Stomach (tissue), 8 donors: ENCODE measurements at regions not wholly inside any gene's neighbourhood (a gene's known extent, or its start where the extent isn't known, plus 50 kb on each side); places are given as distances from the start of the nearest gene placed in this dataset.

Experiments used
- DNase-seq, 2 donors: peaks; one replicate each; pipeline versions ENCODE4 v3.0.0 to v3.0.0-alpha.2; 2013 to 2019
- H3K27ac ChIP-seq, 5 donors: fragments of 200-600 bp in 4 of 5; sonication (generic) in 4 of 5; one replicate each; pipeline ENCODE4 v1.5.1; 2013 to 2019; ENCODE audit warnings: mild to moderate bottlenecking in 1 of 5, moderate library complexity in 1 of 5
- H3K27me3 ChIP-seq, 3 donors: fragments of 200-600 bp; sonication (generic); one replicate each; pipeline ENCODE4 v1.5.1; 2017 to 2019; ENCODE audit warnings: mixed run types in 1 of 3
- H3K36me3 ChIP-seq, 4 donors: fragments of 200-600 bp; sonication (generic); 1 replicate in 3 of 4; 2 replicates in 1 of 4; pipeline ENCODE4 v1.5.1; 2016 to 2019
- H3K4me1 ChIP-seq, 4 donors: fragments of 200-600 bp; sonication (generic); one replicate each; pipeline ENCODE4 v1.5.1; 2016 to 2019
- H3K4me3 ChIP-seq, 4 donors: fragments of 200-600 bp; sonication (generic) in 3 of 4; one replicate each; pipeline ENCODE4 v1.5.1; 2016 to 2019; ENCODE audit warnings: mild to moderate bottlenecking in 1 of 4
- H3K9me3 ChIP-seq, 4 donors: fragments of 200-600 bp; sonication (generic); one replicate each; pipeline ENCODE4 v1.5.1; 2016 to 2019
- EP300 ChIP-seq: sonication (generic); formaldehyde crosslinking; IDR thresholded peaks from one replicate; pipeline ENCODE4 v1.6.1; 2017; ENCODE audit warnings: antibody characterized with exemption
- POLR2A ChIP-seq, 4 donors: fragments of 450-650 bp; IDR thresholded peaks; one replicate each; pipeline ENCODE4 v1.6.1; 2016; ENCODE audit warnings: antibody characterized with exemption in 4 of 4, control low read depth in 2 of 4, mild to moderate bottlenecking in 1 of 4, moderate library complexity in 1 of 4
- POLR2AphosphoS5 ChIP-seq, 3 donors: sonication (generic); formaldehyde crosslinking; IDR thresholded peaks; one replicate each; pipeline ENCODE4 v1.6.1; 2016; ENCODE audit warnings: antibody characterized with exemption in 3 of 3
- WGBS, 5 donors: extraction: QIAGEN DNeasy Blood & Tissue Kit in 3 of 5; methylation state at CpG; one replicate each; pipeline versions ENCODE4 v1.1.5 to v1.1.7; 2013 to 2018; 5-methylcytosine and 5-hydroxymethylcytosine counted together
- intact Hi-C: fragments of 100-400 bp; cut with DNase I; formaldehyde crosslinking; loops from one replicate; pipeline ENCODE4 v1.15.1; 2023; ENCODE audit warnings: low total_unique reads
- TF ChIP-seq, protein P1 (sequence below), 7 experiments: fragments of 450-650 bp in 4 of 7; fragments of 200-600 bp in 3 of 7; sonication (generic) in 3 of 7; IDR thresholded peaks; one replicate each; pipeline ENCODE4 v1.5.1; 2016 to 2019; ENCODE audit warnings: antibody characterized with exemption in 7 of 7, control low read depth in 2 of 7, mild to moderate bottlenecking in 1 of 7
- donor health status: healthy with polysubstance abuse.
- donor health status: Bipolar disorder and iron deficiency.
- donor health status: healthy.

DNA sequence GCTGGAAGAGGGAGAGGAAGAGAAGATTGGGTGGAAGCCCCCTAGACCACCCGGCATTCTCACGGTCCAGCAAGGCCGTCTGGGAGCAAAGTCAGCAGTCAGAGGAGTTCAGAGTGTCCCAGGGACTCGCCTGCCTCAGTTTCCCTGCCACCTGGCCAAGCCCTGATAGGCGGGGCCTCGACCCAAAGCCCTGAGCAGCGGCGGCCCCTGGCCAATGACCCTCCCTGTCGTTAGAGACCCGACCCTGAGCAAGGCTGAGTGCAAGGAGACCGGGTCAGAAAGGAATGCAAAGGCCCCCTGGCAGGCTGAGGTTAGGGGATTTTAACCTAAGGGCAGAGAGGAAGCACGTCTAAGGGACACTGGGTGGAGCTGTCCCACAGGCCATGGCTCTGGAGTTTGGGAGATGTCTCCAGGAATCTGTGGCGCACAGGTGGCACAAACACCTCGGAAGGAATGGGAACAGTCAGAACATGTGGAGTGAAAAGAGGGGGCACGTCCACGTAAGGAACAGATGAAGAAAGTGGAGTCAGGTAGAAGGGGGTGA, 196.8 kb upstream of the PDE1C start:
- Histone ChIP-seq H3K27ac (no peak overlapping the region), H3K27me3 (no peaks in the 10 kb centered on the region), H3K36me3 (no peaks in the 10 kb centered on the region), H3K9me3 (no peaks in the 10 kb centered on the region), H3K4me1 (no peaks in the 10 kb centered on the region), H3K4me3 (no peak overlapping the region)
- TF ChIP-seq POLR2AphosphoS5 (IDR thresholded peaks at IDR 0.05) (no peak), EP300 (no peak), POLR2A (IDR thresholded peaks at IDR 0.05) (no peak)
- TF ChIP-seq, protein P1, sequence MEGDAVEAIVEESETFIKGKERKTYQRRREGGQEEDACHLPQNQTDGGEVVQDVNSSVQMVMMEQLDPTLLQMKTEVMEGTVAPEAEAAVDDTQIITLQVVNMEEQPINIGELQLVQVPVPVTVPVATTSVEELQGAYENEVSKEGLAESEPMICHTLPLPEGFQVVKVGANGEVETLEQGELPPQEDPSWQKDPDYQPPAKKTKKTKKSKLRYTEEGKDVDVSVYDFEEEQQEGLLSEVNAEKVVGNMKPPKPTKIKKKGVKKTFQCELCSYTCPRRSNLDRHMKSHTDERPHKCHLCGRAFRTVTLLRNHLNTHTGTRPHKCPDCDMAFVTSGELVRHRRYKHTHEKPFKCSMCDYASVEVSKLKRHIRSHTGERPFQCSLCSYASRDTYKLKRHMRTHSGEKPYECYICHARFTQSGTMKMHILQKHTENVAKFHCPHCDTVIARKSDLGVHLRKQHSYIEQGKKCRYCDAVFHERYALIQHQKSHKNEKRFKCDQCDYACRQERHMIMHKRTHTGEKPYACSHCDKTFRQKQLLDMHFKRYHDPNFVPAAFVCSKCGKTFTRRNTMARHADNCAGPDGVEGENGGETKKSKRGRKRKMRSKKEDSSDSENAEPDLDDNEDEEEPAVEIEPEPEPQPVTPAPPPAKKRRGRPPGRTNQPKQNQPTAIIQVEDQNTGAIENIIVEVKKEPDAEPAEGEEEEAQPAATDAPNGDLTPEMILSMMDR (IDR thresholded peaks at IDR 0.05) = no peak
- intact Hi-C loops = no loop called here
- 58 to 68% (median 63%) methylated on average over 16 of the region's 16 CpGs for WGBS, 5 donors
- no peak for DNase-seq

DNA sequence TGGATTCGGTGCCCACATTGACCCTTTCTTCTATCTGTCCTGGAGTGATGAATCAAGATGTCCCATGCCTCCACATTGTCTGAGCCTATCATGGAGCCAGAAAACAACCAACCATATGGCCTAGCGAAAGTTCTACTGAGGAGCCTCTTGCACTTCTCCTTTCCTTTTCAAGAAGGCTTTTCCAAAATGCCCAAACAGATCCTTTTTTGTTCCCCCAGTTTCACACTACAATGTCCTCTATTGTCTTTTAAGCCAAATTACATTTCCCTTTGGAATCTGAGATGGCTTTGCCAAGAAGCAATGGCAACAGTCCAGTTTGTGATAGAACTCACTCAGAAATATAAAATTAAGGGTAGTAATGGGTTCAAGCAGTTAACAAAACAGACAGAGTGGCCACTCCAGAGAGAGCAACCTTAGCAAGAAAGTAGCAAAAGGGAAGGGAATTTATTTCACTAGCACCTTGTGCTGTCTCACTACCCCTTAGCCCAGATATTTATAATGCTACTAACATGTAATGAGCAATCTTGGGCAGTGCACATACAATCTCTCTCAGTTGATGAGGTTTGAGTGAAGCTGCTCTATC, 194.6 kb upstream of the PDE1C start:
- DNase-seq = peak in 1 of 2 donors; percentile 21
- Histone ChIP-seq H3K27me3 (no peaks in the 10 kb centered on the region), H3K9me3 (no peaks in the 10 kb centered on the region), H3K4me3 (no peak overlapping the region), H3K27ac (no peak overlapping the region), H3K4me1 (no peaks in the 10 kb centered on the region), H3K36me3 (no peaks in the 10 kb centered on the region)
- TF ChIP-seq, protein P1 (IDR thresholded peaks at IDR 0.05) = no peak
- TF ChIP-seq POLR2AphosphoS5 (IDR thresholded peaks at IDR 0.05) (no peak), EP300 (no peak), POLR2A (IDR thresholded peaks at IDR 0.05) (no peak)
- 74 to 85% (median 80%) methylated on average over 2 of the region's 2 CpGs for WGBS, 5 donors
- intact Hi-C loops = no loop called here

DNA sequence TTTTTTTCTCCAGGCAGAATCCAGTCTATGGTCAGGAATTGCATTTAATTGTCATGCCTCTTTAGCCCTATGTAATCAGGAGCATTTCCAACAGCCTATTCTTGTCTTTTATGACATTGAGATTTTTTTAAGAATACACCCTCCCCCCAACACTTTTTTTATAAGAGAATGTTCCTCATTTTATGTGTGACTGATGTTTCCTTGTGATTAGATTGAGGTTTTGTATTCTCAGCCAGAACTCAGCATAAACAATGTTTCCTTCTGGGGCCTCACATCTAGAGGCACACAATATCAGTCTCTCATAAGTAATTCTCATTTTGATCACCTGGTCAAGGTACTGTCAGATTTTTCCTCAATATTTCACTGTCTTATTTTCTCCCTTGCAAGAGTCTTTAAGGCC, 193.4 kb upstream of the PDE1C start:
- no peak for DNase-seq
- H3K9me3 ChIP-seq = no peaks in the 10 kb centered on the region
- H3K4me3 ChIP-seq = no peak overlapping the region
- H3K27ac ChIP-seq = no peak overlapping the region
- H3K4me1 ChIP-seq = no peaks in the 10 kb centered on the region
- TF ChIP-seq POLR2A (IDR thresholded peaks at IDR 0.05) (no peak), EP300 (no peak), POLR2AphosphoS5 (IDR thresholded peaks at IDR 0.05) (no peak)
- TF ChIP-seq, protein P1 (IDR thresholded peaks at IDR 0.05) = no peak
- no peaks in the 10 kb centered on the region for H3K36me3 ChIP-seq
- no peaks in the 10 kb centered on the region for H3K27me3 ChIP-seq
- intact Hi-C loops = no loop called here

DNA sequence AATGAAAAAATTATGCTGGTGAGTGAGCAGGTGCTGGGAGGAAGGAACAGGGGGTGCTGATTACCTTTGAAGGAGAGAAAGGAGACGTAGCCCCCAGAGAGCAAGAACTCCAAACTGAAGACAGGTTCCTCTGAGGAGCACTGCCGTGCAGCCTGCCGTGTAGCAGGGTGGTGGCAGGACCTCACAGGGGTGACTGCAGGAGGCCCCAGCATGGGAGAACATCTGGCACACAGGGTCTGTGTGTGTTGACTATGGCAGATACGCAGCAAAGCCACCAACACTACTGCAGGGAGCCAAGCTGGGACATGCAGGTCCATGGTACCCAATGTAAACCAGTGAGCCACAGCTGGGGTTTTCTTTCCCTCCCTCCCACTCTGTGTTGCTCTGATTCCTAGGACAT, 192.1 kb upstream of the PDE1C start:
- no peak for DNase-seq
- Histone ChIP-seq H3K4me1 (no peaks in the 10 kb centered on the region), H3K9me3 (no peaks in the 10 kb centered on the region), H3K27ac (no peak overlapping the region), H3K4me3 (no peak overlapping the region), H3K36me3 (no peaks in the 10 kb centered on the region), H3K27me3 (no peaks in the 10 kb centered on the region)
- WGBS, 5 donors = 60 to 78% (median 68%) methylated on average over 3 to 4 of the region's 4 CpGs
- intact Hi-C loops = no loop called here
- TF ChIP-seq, protein P1 (IDR thresholded peaks at IDR 0.05) = no peak
- TF ChIP-seq POLR2AphosphoS5 (IDR thresholded peaks at IDR 0.05) (no peak), EP300 (no peak), POLR2A (IDR thresholded peaks at IDR 0.05) (no peak)
